Caco-2 (cell line): ENCODE measurements at regions not wholly inside any gene's neighbourhood (a gene's known extent, or its start where the extent isn't known, plus 50 kb on each side); places are given as distances from the start of the nearest gene placed in this dataset.
A peak's percentile ranks its signal among the peaks of the same experiment; 100 is the strongest.

Experiments used
- BruUV-seq: library from RNA; stranded (reverse); fragments of 400-500 nt; replicated peaks from 2 replicates; lab custom pipeline; 2021; lab: Mats Ljungman, UMichigan
- CTCF ChIA-PET: fragments of 300-600 bp; sonication (Branson Sonifier 250); formaldehyde crosslinking; loops from one replicate; lab custom pipeline; 2022; ENCODE audit warnings: antibody characterized with exemption; lab: Charles Lee
- POLR2A ChIA-PET: fragments of 300-600 bp; sonication (Branson Sonifier 250); formaldehyde crosslinking; loops from one replicate; lab custom pipeline; 2022; ENCODE audit warnings: antibody characterized with exemption; lab: Charles Lee
- DNase-seq, 2 experiments: peaks; one replicate each; pipeline versions ENCODE4 v3.0.0 to v3.0.0-alpha.2; 2020 to 2022
- H3K27me3 ChIP-seq: replicated peaks from 2 replicates; pipeline ENCODE4 v1.6.0; 2011; ENCODE audit warnings: low read length; ENCODE audit not compliant: control insufficient read depth, insufficient read depth
- H3K36me3 ChIP-seq: 2 replicates; pipeline ENCODE4 v1.5.1; 2011; ENCODE audit warnings: low read length; ENCODE audit not compliant: control insufficient read depth, insufficient read depth
- H3K4me1 ChIP-seq: fragments of 250-450 bp; sonication (Bioruptor Pico); 2 replicates; pipeline ENCODE4 v1.5.1; 2020; ENCODE audit warnings: mild to moderate bottlenecking
- H3K4me3 ChIP-seq: 2 replicates; pipeline ENCODE4 v1.5.1; 2011; ENCODE audit warnings: low read depth, mild to moderate bottlenecking, control low read depth, low read length
- H3K9me3 ChIP-seq: fragments of 250-450 bp; sonication (Bioruptor Pico); 2 replicates; pipeline ENCODE4 v1.5.1; 2020; ENCODE audit warnings: mild to moderate bottlenecking, moderate library complexity
- H3K27ac Mint-ChIP-seq: one replicate; pipeline ENCODE4 v1.8.0; 2022; ENCODE audit warnings: mixed read lengths; ENCODE audit not compliant: unreplicated experiment
- H3K27me3 Mint-ChIP-seq: one replicate; pipeline ENCODE4 v1.8.0; 2022; ENCODE audit warnings: mixed read lengths; ENCODE audit not compliant: insufficient read depth, unreplicated experiment
- H3K36me3 Mint-ChIP-seq: one replicate; pipeline ENCODE4 v1.8.0; 2022; ENCODE audit warnings: mild to moderate bottlenecking, mixed read lengths; ENCODE audit not compliant: insufficient read depth, unreplicated experiment
- H3K4me1 Mint-ChIP-seq: one replicate; pipeline ENCODE4 v1.8.0; 2022; ENCODE audit warnings: low read depth, mixed read lengths; ENCODE audit not compliant: unreplicated experiment
- H3K4me3 Mint-ChIP-seq: one replicate; pipeline ENCODE4 v1.8.0; 2022; ENCODE audit warnings: mild to moderate bottlenecking, moderate library complexity, mixed read lengths; ENCODE audit not compliant: unreplicated experiment
- H3K9me3 Mint-ChIP-seq: one replicate; pipeline ENCODE4 v1.8.0; 2022; ENCODE audit warnings: mixed read lengths; ENCODE audit not compliant: unreplicated experiment
- CTCF ChIP-seq, 2 experiments: fragments of 200-600 bp in 1 of 2; IDR thresholded peaks; 1 replicate in 1 of 2; 2 replicates in 1 of 2; pipeline versions ENCODE4 v1.5.1 to v1.8.0; 2011 to 2022; ENCODE audit warnings: antibody characterized with exemption in 1 of 2, control low read depth in 1 of 2, inconsistent platforms in 1 of 2, low read depth in 1 of 2, low read length in 1 of 2, mild to moderate bottlenecking in 1 of 2, moderate library complexity in 1 of 2; ENCODE audit not compliant: insufficient read depth in 1 of 2, severe bottlenecking in 1 of 2, unreplicated experiment in 1 of 2
- intact Hi-C: fragments of 100-400 bp; cut with micrococcal nuclease; formaldehyde crosslinking; loops from one replicate; pipeline ENCODE4 v1.10.0; 2022; ENCODE audit not compliant: unreplicated experiment

GRCh38 chr13:64471916-64472315 is 2758.2 kb downstream of the PCDH9 start:
- CTCF ChIA-PET = interaction anchor here (0.6 to 1.3 kb wide), 2 partner anchors 1164 to 1167 kb away, joined by 4 to 5 read pairs; no protein-coding TSS in a partner anchor
- POLR2A ChIA-PET = no interaction called here
- peaks cover 47% of the 10 kb centered on the region for H3K4me1 ChIP-seq
- TF ChIP-seq CTCF (IDR thresholded peaks at IDR 0.05; ENCODE audit: insufficient read depth in 1 of 2, low read depth in 1 of 2, low read length in 1 of 2, severe bottlenecking in 1 of 2, unreplicated experiment in 1 of 2) = peak; percentile 51 to 57
- peaks cover 22% of the 10 kb centered on the region for H3K9me3 ChIP-seq
- BruUV-seq = no TSS peak
- H3K36me3 ChIP-seq = no peaks in the 10 kb centered on the region
- H3K27me3 Mint-ChIP-seq = no peaks in the 10 kb centered on the region
- no peaks in the 10 kb centered on the region for H3K27me3 ChIP-seq
- H3K27ac Mint-ChIP-seq = no peak overlapping the region
- peaks cover 23% of the 10 kb centered on the region for H3K9me3 Mint-ChIP-seq
- peaks cover 10% of the 10 kb centered on the region for H3K4me1 Mint-ChIP-seq
- no peaks in the 10 kb centered on the region for H3K36me3 Mint-ChIP-seq
- DNase-seq = no peak
- no peak overlapping the region for H3K4me3 ChIP-seq
- H3K4me3 Mint-ChIP-seq = no peak overlapping the region
- intact Hi-C loops = loop anchor here (1.0 to 10.0 kb wide), 4 partner anchors 233 to 1166 kb away; no protein-coding TSS in a partner anchor

- no peaks in the 10 kb centered on the region for H3K27me3 Mint-ChIP-seq
- CTCF ChIA-PET = no interaction called here
- no peaks in the 10 kb centered on the region for H3K36me3 ChIP-seq
- no peak overlapping the region for H3K4me3 ChIP-seq
- intact Hi-C loops = loop anchor here (10.0 kb wide), 3 partner anchors 234 to 1054 kb away; no protein-coding TSS in a partner anchor
- H3K9me3 Mint-ChIP-seq = peaks cover 11% of the 10 kb centered on the region
- BruUV-seq = no TSS peak
- H3K36me3 Mint-ChIP-seq = no peaks in the 10 kb centered on the region
- no peak overlapping the region for H3K27ac Mint-ChIP-seq
- H3K27me3 ChIP-seq = no peaks in the 10 kb centered on the region
- no peaks in the 10 kb centered on the region for H3K4me1 Mint-ChIP-seq
- no peak overlapping the region for H3K4me3 Mint-ChIP-seq
- peaks cover 38% of the 10 kb centered on the region for H3K4me1 ChIP-seq
- POLR2A ChIA-PET = no interaction called here
- no peak for TF ChIP-seq CTCF (IDR thresholded peaks at IDR 0.05; ENCODE audit: insufficient read depth in 1 of 2, low read depth in 1 of 2, low read length in 1 of 2, severe bottlenecking in 1 of 2, unreplicated experiment in 1 of 2)
- no peak for DNase-seq
- H3K9me3 ChIP-seq = peaks cover 17% of the 10 kb centered on the region
These were observed 2759.4 kb downstream of the PCDH9 start for GRCh38 chr13:64470751-64471150.

GRCh38 chr13:64459778-64460177 is 2770.4 kb downstream of the PCDH9 start:
- Histone ChIP-seq H3K9me3 (no peaks in the 10 kb centered on the region), H3K4me1 (0 out of 2 replicates have a peak, but pooled peaks cover 5% of the 10 kb centered on the region), H3K36me3 (no peaks in the 10 kb centered on the region), H3K4me3 (no peak overlapping the region), H3K27me3 (no peaks in the 10 kb centered on the region)
- peaks cover 31% of the 10 kb centered on the region for H3K9me3 Mint-ChIP-seq
- H3K4me1 Mint-ChIP-seq = peaks cover 16% of the 10 kb centered on the region
- H3K27ac Mint-ChIP-seq = no peak overlapping the region
- intact Hi-C loops = loop anchor here (10.0 kb wide), 1 partner anchor 165 kb away; no protein-coding TSS in a partner anchor
- ChIA-PET POLR2A (no interaction called here), CTCF (no interaction called here)
- no peaks in the 10 kb centered on the region for H3K27me3 Mint-ChIP-seq
- TF ChIP-seq CTCF (IDR thresholded peaks at IDR 0.05; ENCODE audit: insufficient read depth in 1 of 2, low read depth in 1 of 2, low read length in 1 of 2, severe bottlenecking in 1 of 2, unreplicated experiment in 1 of 2) = no peak
- no TSS peak for BruUV-seq
- H3K36me3 Mint-ChIP-seq = no peaks in the 10 kb centered on the region
- H3K4me3 Mint-ChIP-seq = no peak overlapping the region
- no peak for DNase-seq
